ENCODE measurements at regions not wholly inside any gene's neighbourhood (a gene's known extent, or its start where the extent isn't known, plus 50 kb on each side); places are given as distances from the start of the nearest gene placed in this dataset.

DNA sequence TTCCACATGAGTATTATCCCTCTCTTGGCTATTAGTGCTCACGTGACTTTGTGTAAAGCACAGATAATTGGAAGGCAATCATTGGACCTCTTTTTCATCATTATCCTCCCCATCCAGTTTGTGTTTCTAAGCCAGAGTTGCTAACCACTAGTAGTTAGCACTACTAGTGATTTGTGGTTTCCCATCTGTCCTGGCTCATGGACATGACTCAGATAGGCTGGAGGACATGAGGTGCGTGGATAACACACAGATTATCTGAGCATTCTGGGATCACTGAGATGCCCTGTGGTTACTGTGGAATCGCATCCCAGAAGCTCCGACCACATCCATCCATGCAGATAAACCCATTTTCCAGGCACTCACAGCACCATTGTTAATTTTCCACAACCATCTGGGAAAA, 123.8 kb upstream of the NAA20 start:
- TF ChIP-seq, protein P1, sequence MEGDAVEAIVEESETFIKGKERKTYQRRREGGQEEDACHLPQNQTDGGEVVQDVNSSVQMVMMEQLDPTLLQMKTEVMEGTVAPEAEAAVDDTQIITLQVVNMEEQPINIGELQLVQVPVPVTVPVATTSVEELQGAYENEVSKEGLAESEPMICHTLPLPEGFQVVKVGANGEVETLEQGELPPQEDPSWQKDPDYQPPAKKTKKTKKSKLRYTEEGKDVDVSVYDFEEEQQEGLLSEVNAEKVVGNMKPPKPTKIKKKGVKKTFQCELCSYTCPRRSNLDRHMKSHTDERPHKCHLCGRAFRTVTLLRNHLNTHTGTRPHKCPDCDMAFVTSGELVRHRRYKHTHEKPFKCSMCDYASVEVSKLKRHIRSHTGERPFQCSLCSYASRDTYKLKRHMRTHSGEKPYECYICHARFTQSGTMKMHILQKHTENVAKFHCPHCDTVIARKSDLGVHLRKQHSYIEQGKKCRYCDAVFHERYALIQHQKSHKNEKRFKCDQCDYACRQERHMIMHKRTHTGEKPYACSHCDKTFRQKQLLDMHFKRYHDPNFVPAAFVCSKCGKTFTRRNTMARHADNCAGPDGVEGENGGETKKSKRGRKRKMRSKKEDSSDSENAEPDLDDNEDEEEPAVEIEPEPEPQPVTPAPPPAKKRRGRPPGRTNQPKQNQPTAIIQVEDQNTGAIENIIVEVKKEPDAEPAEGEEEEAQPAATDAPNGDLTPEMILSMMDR (IDR thresholded peaks at IDR 0.05; ENCODE audit: insufficient read depth, low read length), result no peak
- no peak for TF ChIP-seq SPI1 (IDR thresholded peaks at IDR 0.05; ENCODE audit: borderline replicate concordance, low read depth)
- no peak for TF ChIP-seq POLR2AphosphoS5 (IDR thresholded peaks at IDR 0.05; ENCODE audit: low read depth)
- TF ChIP-seq GABPA (IDR thresholded peaks at IDR 0.05; ENCODE audit: low read depth), result no peak
- TF ChIP-seq REST (IDR thresholded peaks at IDR 0.05; ENCODE audit: insufficient replicate concordance, low read depth), result no peak
